ENCODE measurements at regions not wholly inside any gene's neighbourhood (a gene's known extent, or its start where the extent isn't known, plus 50 kb on each side); places are given as distances from the start of the nearest gene placed in this dataset.

DNA sequence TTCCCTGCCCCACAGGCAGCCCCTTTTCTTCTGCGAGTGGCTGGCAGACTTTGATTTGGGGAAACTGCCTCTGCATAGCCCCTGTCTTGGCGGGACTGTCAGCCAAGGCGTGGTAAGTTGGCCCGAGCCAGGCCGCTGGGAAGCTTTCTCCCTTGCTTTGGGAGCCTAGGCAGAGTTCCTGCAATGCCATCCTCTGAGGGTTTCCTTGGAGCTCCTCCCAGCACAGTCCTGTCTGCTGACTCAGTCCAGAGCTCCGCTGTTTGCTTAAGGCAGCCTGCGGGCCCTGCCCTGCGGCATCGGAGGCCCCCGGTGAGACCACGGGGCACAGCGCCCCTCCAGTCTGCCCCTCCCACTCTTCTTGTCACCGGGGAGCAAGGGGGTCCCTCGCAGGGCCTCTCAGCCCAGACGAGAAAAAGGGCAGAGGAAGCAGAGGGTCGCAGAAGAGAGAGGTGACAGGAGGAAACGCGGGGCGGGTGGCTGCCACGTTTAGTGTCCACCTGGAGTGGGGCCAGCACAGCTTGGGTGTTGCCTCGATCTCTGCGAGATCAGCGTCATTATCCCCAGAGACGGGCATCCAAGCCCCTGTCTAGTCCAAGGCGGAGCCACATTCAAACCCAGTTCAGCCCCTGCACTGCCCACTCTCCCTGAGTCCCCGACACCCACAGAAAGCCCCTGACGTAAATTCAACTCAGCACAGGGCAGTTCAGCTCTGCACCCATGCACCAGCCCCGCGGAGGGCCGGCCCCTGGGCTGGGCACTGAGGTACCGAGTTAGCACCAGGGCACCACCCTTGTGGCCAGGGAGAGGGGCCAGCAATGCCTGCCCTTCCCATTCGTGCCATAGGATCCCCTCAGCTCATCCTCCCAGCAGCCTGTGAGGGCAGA, 59.0 kb upstream of the CHST15 start:
- peak overlapping the region in 2 of 3 experiments; percentile 4 to 43 for H3K4me3 ChIP-seq (ENCODE audit: control insufficient read depth in 2 of 3, extremely low read depth in 1 of 3, insufficient read depth in 2 of 3, low read depth in 1 of 3, low read length in 3 of 3)
- dilution Hi-C loops (cut with MboI; ENCODE audit: extremely low pct_ligation_motif_present, low sequenced_read_pairs) = no loop called here

DNA sequence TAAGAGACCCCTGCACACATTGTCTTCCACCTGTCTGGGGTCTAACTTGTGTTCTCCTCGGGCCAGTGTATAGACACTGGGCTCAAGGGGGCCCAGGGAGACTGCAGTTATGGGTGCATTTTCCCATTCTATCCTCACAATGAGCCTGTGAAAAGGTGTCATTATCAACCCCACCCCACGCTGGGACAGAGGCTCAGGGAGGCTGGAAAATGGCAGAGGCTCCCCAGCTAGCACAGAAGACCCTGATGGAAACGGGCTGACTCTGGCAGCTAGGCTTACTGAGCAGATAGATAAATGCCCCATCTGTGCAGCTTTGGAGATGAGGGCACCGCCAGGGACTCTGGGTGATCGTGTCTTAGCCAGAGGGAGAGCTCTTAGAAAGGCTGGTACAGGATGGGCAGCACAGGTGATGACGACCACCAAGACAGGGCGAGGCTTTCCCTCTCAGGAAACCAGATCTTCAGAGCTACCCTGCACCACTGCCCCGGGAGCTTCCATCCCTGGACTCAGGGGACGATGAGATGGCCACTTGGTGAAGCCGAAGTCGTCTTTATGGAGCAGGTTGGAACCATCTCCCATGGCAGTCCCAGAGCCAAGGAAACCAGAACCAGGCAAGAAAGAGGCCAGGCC, 58.2 kb upstream of the CHST15 start:
- H3K9ac ChIP-seq (ENCODE audit: control insufficient read depth, extremely low read depth, insufficient read depth, low read length) = no peak overlapping the region
- H3K9me1 ChIP-seq (ENCODE audit: control insufficient read depth, extremely low read depth, insufficient read depth, low read length) = no peaks in the 10 kb centered on the region
- H3K79me2 ChIP-seq (ENCODE audit: control insufficient read depth, insufficient read depth, low read length) = no peaks in the 10 kb centered on the region
- no peak overlapping the region for H2AFZ ChIP-seq (ENCODE audit: control insufficient read depth, low read length)
- no peaks in the 10 kb centered on the region for H4K20me1 ChIP-seq (ENCODE audit: control insufficient read depth, extremely low read depth, insufficient read depth, low read length)
- no peaks in the 10 kb centered on the region for H3K27me3 ChIP-seq (ENCODE audit: control insufficient read depth, extremely low read depth, insufficient read depth, low read length)
- TF ChIP-seq, protein P1, sequence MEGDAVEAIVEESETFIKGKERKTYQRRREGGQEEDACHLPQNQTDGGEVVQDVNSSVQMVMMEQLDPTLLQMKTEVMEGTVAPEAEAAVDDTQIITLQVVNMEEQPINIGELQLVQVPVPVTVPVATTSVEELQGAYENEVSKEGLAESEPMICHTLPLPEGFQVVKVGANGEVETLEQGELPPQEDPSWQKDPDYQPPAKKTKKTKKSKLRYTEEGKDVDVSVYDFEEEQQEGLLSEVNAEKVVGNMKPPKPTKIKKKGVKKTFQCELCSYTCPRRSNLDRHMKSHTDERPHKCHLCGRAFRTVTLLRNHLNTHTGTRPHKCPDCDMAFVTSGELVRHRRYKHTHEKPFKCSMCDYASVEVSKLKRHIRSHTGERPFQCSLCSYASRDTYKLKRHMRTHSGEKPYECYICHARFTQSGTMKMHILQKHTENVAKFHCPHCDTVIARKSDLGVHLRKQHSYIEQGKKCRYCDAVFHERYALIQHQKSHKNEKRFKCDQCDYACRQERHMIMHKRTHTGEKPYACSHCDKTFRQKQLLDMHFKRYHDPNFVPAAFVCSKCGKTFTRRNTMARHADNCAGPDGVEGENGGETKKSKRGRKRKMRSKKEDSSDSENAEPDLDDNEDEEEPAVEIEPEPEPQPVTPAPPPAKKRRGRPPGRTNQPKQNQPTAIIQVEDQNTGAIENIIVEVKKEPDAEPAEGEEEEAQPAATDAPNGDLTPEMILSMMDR (optimal IDR thresholded peaks at IDR 0.05 in 1 of 3, IDR thresholded peaks at IDR 0.05 in 1 of 3, conservative IDR thresholded peaks at IDR 0.05 in 1 of 3; ENCODE audit: extremely low read depth in 1 of 3, insufficient read depth in 2 of 3, low read length in 3 of 3) = no peak
- TF ChIP-seq EZH2 (IDR thresholded peaks at IDR 0.05; ENCODE audit: low read length) = no peak
- dilution Hi-C loops (cut with MboI; ENCODE audit: extremely low pct_ligation_motif_present, low sequenced_read_pairs) = no loop called here
- no peaks in the 10 kb centered on the region for H3K36me3 ChIP-seq (ENCODE audit: control insufficient read depth in 2 of 2, extremely low read depth in 1 of 2, insufficient read depth in 2 of 2, low read length in 2 of 2)
- no peaks in the 10 kb centered on the region for H3K9me3 ChIP-seq (ENCODE audit: control insufficient read depth, low read depth, low read length)
- H3K4me3 ChIP-seq (ENCODE audit: control insufficient read depth in 2 of 3, extremely low read depth in 1 of 3, insufficient read depth in 2 of 3, low read depth in 1 of 3, low read length in 3 of 3) = peak overlapping the region in 1 of 3 experiments; percentile 6
- no peak for FAIRE-seq
- H3K4me1 ChIP-seq (ENCODE audit: control insufficient read depth, extremely low read depth, insufficient read depth, low read length) = peaks cover 23% of the 10 kb centered on the region
- peak overlapping the region; percentile 70 for H3K4me2 ChIP-seq (ENCODE audit: control insufficient read depth, extremely low read depth, insufficient read depth, low read depth, low read length)
- peak overlapping the region; percentile 89 for H3K27ac ChIP-seq (ENCODE audit: control insufficient read depth, insufficient read depth, low read length)
- DNase-seq (ENCODE audit: low read depth, low spot score) = no peak

More for the DNA sequence above, 59.0 kb upstream of the CHST15 start:
- peak overlapping the region; percentile 43 for H2AFZ ChIP-seq (ENCODE audit: control insufficient read depth, low read length)
- H3K9me1 ChIP-seq (ENCODE audit: control insufficient read depth, extremely low read depth, insufficient read depth, low read length) = no peaks in the 10 kb centered on the region
- H3K79me2 ChIP-seq (ENCODE audit: control insufficient read depth, insufficient read depth, low read length) = no peaks in the 10 kb centered on the region
- no peaks in the 10 kb centered on the region for H3K36me3 ChIP-seq (ENCODE audit: control insufficient read depth in 2 of 2, extremely low read depth in 1 of 2, insufficient read depth in 2 of 2, low read length in 2 of 2)
- H4K20me1 ChIP-seq (ENCODE audit: control insufficient read depth, extremely low read depth, insufficient read depth, low read length) = no peaks in the 10 kb centered on the region
- H3K27me3 ChIP-seq (ENCODE audit: control insufficient read depth, extremely low read depth, insufficient read depth, low read length) = no peaks in the 10 kb centered on the region
- H3K9me3 ChIP-seq (ENCODE audit: control insufficient read depth, low read depth, low read length) = no peaks in the 10 kb centered on the region
- FAIRE-seq (no peak), DNase-seq (ENCODE audit: low read depth, low spot score) (peak; percentile 49)
- H3K9ac ChIP-seq (ENCODE audit: control insufficient read depth, extremely low read depth, insufficient read depth, low read length) = peak overlapping the region; percentile 61
- peak overlapping the region; percentile 89 for H3K27ac ChIP-seq (ENCODE audit: control insufficient read depth, insufficient read depth, low read length)
- peak overlapping the region; percentile 70 for H3K4me2 ChIP-seq (ENCODE audit: control insufficient read depth, extremely low read depth, insufficient read depth, low read depth, low read length)
- TF ChIP-seq EZH2 (IDR thresholded peaks at IDR 0.05; ENCODE audit: low read length) = no peak
- TF ChIP-seq, protein P1 (optimal IDR thresholded peaks at IDR 0.05 in 1 of 3, IDR thresholded peaks at IDR 0.05 in 1 of 3, conservative IDR thresholded peaks at IDR 0.05 in 1 of 3; ENCODE audit: extremely low read depth in 1 of 3, insufficient read depth in 2 of 3, low read length in 3 of 3) = no peak
- H3K4me1 ChIP-seq (ENCODE audit: control insufficient read depth, extremely low read depth, insufficient read depth, low read length) = peaks cover 23% of the 10 kb centered on the region
